ENCODE measurements at regions not wholly inside any gene's neighbourhood (a gene's known extent, or its start where the extent isn't known, plus 50 kb on each side); places are given as distances from the start of the nearest gene placed in this dataset.

- Histone ChIP-seq H3K27me3 (ENCODE audit: control insufficient read depth, insufficient read depth, low read length) (no peaks in the 10 kb centered on the region), H3K27ac (no peak overlapping the region), H3K4me3 (ENCODE audit: low read depth, low read length) (no peak overlapping the region), H3K4me1 (no peaks in the 10 kb centered on the region), H3K4me2 (ENCODE audit: low read length) (no peak overlapping the region), H3K36me3 (ENCODE audit: control insufficient read depth, insufficient read depth, low read length) (no peaks in the 10 kb centered on the region), H2AFZ (no peak overlapping the region), H3K9me3 (ENCODE audit: control insufficient read depth, low read length) (no peaks in the 10 kb centered on the region), H3K9ac (no peak overlapping the region), H3K79me2 (no peaks in the 10 kb centered on the region)
- TF ChIP-seq CTCF (IDR thresholded peaks at IDR 0.05) = no peak
Observed at GRCh38 chr14:22012452-22012851, 338.8 kb upstream of the OR4E1 start.

GRCh38 chr14:22011253-22011642, 337.6 kb upstream of the OR4E1 start:
- no peaks in the 10 kb centered on the region for H3K27me3 ChIP-seq (ENCODE audit: control insufficient read depth, insufficient read depth, low read length)
- H3K9me3 ChIP-seq (ENCODE audit: control insufficient read depth, low read length) = no peaks in the 10 kb centered on the region
- H2AFZ ChIP-seq = no peak overlapping the region
- no peak overlapping the region for H3K27ac ChIP-seq
- H3K36me3 ChIP-seq (ENCODE audit: control insufficient read depth, insufficient read depth, low read length) = no peaks in the 10 kb centered on the region
- no peak overlapping the region for H3K4me2 ChIP-seq (ENCODE audit: low read length)
- no peaks in the 10 kb centered on the region for H3K4me1 ChIP-seq
- H3K4me3 ChIP-seq (ENCODE audit: low read depth, low read length) = no peak overlapping the region
- H3K79me2 ChIP-seq = no peaks in the 10 kb centered on the region
- TF ChIP-seq CTCF (IDR thresholded peaks at IDR 0.05) = no peak
- H3K9ac ChIP-seq = no peak overlapping the region

- Histone ChIP-seq H3K36me3 (ENCODE audit: control insufficient read depth, insufficient read depth, low read length) (no peaks in the 10 kb centered on the region), H3K9ac (no peak overlapping the region), H3K4me2 (ENCODE audit: low read length) (no peak overlapping the region), H3K27me3 (ENCODE audit: control insufficient read depth, insufficient read depth, low read length) (no peaks in the 10 kb centered on the region), H3K4me3 (ENCODE audit: low read depth, low read length) (no peak overlapping the region), H3K27ac (no peak overlapping the region), H2AFZ (no peak overlapping the region), H3K4me1 (no peaks in the 10 kb centered on the region), H3K9me3 (ENCODE audit: control insufficient read depth, low read length) (no peaks in the 10 kb centered on the region), H3K79me2 (no peaks in the 10 kb centered on the region)
- TF ChIP-seq CTCF (IDR thresholded peaks at IDR 0.05) = no peak
Observed at GRCh38 chr14:22010545-22011252, 337.1 kb upstream of the OR4E1 start.

- H3K9ac ChIP-seq = no peak overlapping the region
- H3K36me3 ChIP-seq (ENCODE audit: control insufficient read depth, insufficient read depth, low read length) = no peaks in the 10 kb centered on the region
- H3K4me2 ChIP-seq (ENCODE audit: low read length) = no peak overlapping the region
- H3K4me1 ChIP-seq = no peaks in the 10 kb centered on the region
- H3K27me3 ChIP-seq (ENCODE audit: control insufficient read depth, insufficient read depth, low read length) = no peaks in the 10 kb centered on the region
- H3K79me2 ChIP-seq = no peaks in the 10 kb centered on the region
- no peak overlapping the region for H3K27ac ChIP-seq
- no peaks in the 10 kb centered on the region for H3K9me3 ChIP-seq (ENCODE audit: control insufficient read depth, low read length)
- no peak overlapping the region for H2AFZ ChIP-seq
- TF ChIP-seq CTCF (IDR thresholded peaks at IDR 0.05) = no peak
- H3K4me3 ChIP-seq (ENCODE audit: low read depth, low read length) = no peak overlapping the region
Observed at GRCh38 chr14:22008766-22009165, 335.1 kb upstream of the OR4E1 start.

- H3K4me2 ChIP-seq (ENCODE audit: low read length) = no peak overlapping the region
- H3K9ac ChIP-seq = no peak overlapping the region
- no peak overlapping the region for H2AFZ ChIP-seq
- H3K4me1 ChIP-seq = no peaks in the 10 kb centered on the region
- no peak overlapping the region for H3K27ac ChIP-seq
- H3K4me3 ChIP-seq (ENCODE audit: low read depth, low read length) = no peak overlapping the region
- no peaks in the 10 kb centered on the region for H3K27me3 ChIP-seq (ENCODE audit: control insufficient read depth, insufficient read depth, low read length)
- H3K36me3 ChIP-seq (ENCODE audit: control insufficient read depth, insufficient read depth, low read length) = no peaks in the 10 kb centered on the region
- no peaks in the 10 kb centered on the region for H3K9me3 ChIP-seq (ENCODE audit: control insufficient read depth, low read length)
- no peaks in the 10 kb centered on the region for H3K79me2 ChIP-seq
- TF ChIP-seq CTCF (IDR thresholded peaks at IDR 0.05) = no peak
Observed at GRCh38 chr14:22007784-22008412, 334.3 kb upstream of the OR4E1 start.
